Left renal cortex interstitium (tissue), 4 donors: ENCODE measurements at regions not wholly inside any gene's neighbourhood (a gene's known extent, or its start where the extent isn't known, plus 50 kb on each side); places are given as distances from the start of the nearest gene placed in this dataset.
A peak's percentile ranks its signal among the peaks of the same experiment; 100 is the strongest.
"Not testable (repeated sequence)": the region's sequence is repeated elsewhere in the genome, so short reads cannot be mapped to it uniquely, and the experiment has no call there.

Experiments
- DNase-seq, 4 donors: peaks; one replicate each; pipeline ENCODE4 v3.0.0-alpha.2; 2013; ENCODE audit warnings: low read depth in 4 of 4, low spot score in 2 of 4, missing footprints in 1 of 4

DNA sequence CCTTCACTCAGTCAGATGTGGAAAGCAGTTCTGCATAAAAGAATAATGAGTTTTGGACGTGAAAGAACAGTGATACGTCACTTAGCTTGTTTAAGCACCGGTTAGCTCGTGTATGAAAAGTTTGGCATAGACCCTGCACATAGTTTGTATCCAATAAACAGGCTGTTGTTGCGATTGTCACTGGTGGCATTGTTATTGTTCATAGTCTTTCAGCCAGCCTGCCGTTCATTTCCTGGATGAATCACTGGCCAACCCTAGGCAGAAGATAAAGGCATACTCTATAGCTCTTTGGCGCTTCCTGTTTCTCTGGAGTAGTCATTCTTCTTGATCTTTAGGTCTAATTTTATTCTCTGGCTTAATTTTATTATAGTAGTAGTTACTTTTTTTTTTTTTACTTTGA lies 57.8 kb upstream of the ANKRD30A start:
- DNase-seq: no peak

DNA sequence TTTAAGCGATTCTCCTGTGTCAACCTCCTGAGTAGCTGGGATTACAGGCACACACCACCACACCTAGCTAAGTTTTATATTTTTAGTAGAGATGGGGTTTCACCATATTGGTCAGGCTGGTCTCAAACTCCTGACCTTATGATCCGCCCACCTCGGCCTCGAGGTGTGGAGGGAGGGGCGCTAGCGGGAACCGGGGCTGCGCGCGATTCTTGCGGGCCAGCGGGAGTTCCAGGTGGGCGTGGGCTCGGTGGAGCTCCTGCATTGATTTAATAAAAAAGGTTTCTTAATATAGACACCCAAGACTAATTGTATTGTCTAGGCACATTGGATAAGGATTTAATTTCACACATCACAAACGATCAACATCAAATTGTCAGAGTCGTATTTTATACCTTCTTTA lies 63.1 kb upstream of the ANKRD30A start:
- DNase-seq: not testable (repeated sequence)

DNA sequence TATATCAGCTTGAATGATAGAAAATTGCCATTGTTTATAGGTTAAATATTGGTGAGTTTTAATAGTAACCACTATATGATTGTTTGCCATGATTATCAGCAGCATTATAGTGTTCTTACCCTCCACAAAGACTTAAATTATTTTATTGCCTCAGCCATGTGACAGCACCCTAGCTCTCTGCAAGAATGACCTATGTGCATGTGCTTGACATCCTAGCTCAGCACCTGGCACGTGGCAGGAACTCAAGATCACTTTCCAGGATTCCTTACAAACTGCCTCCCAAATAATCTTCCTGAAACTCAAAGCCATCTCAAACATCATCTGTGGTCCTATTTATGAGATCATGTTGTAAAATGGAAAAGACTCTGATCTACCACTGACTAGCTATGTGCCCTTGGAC lies 68.1 kb upstream of the ANKRD30A start:
- DNase-seq: no peak

DNA sequence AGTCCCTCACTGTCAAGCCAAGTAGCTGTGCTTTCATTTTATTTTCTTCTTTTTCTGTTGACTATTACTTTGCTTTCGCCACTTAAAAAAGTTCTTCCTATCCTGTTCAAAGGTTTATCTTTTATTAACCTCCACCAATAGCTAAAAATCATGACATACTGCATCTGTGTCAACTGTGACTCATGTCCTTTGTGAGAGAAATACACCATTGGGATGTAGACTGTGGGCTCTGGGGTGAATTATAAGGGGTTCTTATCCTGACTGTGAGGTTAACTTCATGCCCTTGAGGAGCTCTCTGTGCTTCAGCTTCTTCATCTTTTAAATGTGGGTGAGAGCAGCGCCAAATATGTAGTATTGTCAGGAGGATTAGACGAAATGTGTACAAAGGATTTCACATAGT lies 71.9 kb upstream of the ANKRD30A start:
- DNase-seq: no peak

DNA sequence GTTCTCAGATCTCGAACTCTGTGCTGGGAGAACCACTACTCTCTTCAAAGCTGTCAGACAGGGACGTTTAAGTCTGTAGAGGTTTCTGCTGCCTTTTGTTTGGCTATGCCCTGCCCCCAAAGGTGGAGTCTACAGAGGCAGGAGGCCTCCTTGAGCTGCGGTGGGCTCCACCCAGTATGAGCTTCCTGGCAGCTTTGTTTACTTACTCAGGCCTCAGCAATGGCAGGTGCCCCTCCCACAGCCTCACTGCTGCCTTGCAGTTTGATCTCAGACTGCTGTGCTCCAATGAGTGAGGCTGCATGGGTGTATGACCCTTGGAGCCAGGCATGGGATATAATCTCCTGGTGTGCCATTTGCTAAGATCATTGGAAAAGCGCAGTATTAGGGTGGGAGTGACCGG lies 75.4 kb upstream of the ANKRD30A start:
- DNase-seq: not testable (repeated sequence)

DNA sequence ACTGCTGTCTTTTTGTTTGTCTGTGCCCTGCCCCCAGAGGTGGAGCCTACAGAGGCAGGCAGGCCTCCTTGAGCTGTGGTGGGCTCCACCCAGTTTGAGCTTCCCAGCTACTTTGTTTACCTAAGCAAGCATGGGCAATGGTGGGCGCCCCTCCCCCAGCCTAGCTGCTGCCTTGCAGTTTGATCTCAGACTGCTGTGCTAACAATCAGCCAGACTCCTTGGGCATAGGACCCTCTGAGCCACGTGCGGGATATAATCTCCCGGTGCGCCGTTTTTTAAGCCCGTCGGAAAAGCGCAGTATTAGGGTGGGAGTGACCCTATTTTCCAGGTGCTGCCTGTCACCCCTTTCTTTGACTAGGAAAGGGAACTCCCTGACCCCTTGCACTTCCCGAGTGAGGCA lies 81.1 kb upstream of the ANKRD30A start:
- not testable (repeated sequence) for DNase-seq

DNA sequence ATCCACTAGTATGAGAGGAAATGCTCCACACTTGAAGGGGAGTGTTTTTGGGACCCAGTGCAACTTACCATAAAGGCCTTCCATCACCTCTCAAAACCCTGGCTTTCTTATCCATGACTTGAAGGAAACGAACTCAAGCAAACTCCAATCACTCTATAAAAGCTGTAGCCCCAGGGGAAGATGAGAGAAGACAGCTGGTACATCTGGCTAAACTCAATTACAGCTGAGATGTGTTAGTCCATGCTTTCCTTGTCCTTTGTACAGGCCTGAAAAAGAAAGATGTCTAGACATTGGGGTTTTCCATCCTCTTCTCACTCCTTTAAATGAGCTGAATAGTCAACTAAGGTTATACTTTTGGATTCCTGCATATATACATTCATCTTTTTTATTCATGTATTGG lies 89.5 kb upstream of the ANKRD30A start:
- DNase-seq: no peak

DNA sequence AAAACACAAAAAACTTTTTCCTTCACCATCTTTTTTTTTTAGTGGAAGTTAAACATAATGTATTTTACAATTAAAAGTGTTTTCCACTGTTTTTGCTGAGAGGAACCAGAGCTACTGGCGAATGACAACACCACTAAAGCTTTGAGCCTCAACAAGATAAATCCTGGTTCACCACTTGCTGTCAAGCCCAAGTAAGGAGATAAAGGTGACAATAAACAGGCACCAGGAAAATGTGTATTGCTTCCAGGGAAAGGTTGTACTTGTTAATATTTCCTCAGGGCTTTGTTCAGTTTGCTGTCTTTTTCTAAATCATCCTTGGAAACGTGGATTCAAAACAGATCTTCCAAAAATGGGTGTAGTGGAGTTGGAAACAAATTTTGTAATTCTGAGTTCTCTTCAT lies 109.9 kb upstream of the ANKRD30A start:
- DNase-seq: no peak

DNA sequence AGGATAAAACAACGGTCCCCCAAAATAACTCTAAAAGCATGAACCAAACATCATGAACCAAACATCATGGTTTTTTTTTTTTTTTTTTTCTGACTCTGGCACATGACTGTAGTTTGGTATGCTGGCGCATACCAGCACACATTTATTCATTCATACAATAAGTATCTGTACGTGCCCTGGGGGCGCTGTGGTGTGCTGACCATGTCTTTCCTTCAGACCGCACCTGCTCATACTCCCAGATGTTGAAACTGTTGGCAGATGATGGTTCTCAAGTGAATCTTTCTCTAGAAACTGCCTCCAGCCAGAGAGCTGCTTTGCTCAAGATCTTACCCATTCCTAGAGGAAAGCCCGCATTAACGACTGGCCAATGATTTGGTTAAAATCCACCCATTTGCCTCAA lies 114.7 kb upstream of the ANKRD30A start:
- no peak for DNase-seq

DNA sequence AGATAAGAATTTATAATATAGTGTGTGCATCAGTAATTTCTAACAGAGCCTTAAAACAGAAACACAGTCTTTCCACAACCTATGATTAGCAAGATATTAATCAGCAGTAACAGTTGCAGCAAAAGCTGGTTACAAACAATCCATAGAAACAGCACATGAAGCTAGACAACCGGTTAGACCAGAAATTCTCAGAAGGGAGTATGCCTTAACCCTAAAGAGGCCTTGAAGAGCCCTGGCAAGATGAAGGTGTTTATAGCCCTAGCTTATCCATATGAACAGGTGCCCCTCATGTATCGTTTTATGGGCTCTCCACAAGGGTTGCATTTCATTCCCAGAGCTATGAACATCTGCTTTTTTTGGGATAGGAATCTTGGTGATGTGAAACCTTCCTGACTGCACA lies 117.1 kb upstream of the ANKRD30A start:
- DNase-seq: not testable (repeated sequence)

DNA sequence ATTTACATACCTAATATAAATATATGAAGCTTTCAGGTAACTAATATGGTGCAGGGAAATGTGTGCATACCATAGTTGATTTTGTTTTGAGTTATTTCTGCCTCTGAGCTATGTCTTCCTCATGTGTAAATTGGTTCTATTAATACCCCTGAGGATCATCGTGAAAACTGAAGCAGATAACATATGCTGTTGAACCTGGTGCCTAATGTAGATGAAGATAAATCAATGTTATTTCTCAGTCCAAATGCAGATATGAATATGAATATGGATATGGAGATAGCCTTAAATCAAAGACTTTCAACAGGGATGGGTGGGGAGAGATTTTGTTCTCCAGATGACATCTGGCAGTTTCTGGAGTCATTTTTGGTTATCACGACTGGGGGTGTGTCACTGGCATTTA lies 122.3 kb upstream of the ANKRD30A start:
- no peak for DNase-seq

DNA sequence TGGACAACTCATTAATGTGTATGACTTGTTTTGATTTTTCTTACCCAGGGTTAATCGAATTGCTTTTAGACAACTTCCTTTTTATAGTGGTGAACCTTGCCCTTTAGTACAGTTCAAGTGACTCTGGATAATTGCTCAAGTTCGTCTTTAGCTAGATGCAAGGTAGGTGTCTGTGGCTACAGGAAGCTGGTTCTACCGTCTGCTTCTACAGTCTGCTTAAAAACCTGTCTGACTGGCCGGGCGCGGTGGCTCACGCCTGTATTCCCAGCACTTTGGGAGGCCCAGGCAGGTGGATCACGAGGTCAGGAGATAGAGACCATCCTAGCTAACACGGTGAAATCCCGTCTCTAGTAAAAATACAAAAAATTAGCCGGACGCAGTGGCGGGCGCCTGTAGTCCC lies 129.6 kb upstream of the ANKRD30A start:
- DNase-seq: not testable (repeated sequence)

DNA sequence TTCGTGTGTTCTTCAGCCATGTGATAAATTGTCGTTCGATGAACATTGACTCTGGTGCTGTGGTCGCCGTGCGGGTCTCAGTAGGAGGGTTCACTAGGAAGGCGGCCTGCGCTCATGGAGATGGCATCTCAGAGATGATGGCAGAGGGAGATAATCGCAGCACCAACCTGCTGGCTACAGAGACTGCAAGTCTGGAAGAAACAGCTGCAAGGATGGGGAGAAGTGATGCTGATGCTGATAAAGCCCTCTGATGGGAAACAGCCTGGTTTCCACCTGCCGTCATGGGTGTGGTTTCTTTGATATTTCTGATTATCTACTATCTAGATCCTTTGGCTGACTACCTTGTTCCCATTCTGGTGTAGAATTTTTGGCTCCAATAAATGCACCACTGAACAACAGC lies 130.5 kb upstream of the ANKRD30A start:
- DNase-seq: no peak

DNA sequence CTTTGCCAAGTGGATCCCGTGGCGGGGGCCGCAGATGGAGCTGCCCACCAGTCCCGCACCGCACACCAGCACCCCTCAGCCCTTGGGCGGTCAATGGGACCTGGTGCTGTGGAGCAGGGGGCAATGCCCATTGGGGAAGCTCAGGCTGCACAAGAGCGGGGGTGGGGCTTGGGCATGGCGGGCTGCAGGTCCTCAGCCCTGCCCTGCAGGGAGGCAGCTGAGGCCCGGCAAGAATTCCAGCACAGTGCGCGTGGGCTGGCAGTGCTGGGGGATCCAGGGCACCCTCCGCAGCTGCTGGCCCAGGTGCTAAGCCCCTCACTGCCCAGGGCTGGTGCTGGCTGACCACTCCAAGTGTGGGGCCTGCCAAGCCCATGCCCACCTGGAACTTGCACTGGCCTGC lies 136.2 kb upstream of the ANKRD30A start:
- DNase-seq: no peak

DNA sequence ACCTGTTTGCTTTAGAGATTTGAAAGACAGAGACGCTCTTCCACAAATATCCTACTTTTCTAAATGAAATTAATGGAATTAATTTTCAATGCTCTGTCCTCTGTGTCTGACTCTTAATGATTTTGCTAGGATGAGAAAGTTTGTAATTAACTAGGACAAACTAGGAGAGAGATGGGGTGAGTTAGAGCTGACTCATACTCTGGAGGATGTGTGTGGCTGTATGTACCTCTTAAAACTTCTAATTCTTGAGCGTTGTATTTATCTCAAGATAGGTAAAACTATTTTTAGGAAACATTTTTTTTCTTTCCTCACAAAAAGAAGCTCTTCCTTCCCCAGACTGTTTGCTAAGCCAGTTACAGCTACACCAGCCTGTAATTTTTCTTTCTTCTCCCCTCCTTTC lies 178.8 kb upstream of the ANKRD30A start:
- DNase-seq: no peak

DNA sequence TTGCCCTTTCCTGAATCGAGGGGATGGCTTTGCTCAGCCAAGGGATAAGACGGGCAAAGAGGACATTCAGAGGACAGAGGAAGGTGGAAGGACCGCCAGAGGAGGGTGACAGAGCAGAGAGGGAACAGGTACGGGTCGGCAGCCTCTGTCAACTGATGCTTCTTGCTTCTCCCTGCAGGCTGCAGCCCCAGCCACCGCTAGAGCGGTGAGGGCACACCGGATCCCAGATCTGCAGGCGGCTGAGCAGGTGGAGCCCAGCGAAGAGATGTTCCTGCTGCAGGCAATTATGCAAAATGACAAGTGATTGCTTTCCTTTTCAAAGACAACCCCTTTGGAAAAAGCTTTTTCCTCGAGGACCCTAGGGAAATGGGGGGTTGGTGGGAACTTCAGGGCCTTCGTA lies 181.9 kb upstream of the ANKRD30A start:
- no peak for DNase-seq

DNA sequence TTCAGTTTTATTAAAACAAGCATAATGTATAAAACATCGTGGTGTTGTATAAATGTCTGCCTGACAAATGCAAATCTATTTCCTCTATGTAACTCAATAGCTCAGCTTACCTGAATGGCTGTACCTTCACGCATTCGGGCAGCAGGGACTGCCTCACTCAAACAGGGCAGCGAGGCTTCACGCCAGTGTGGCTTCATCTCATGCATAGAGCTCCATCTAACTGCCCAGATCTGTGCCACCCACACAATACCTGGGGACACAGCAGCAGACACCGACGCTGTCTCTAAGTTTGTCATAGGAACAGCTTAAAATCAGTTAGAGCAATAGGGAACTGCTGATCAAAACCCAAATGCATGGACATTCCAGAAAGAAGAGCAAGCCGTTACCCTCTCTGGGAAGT lies 182.8 kb upstream of the ANKRD30A start:
- DNase-seq: no peak

DNA sequence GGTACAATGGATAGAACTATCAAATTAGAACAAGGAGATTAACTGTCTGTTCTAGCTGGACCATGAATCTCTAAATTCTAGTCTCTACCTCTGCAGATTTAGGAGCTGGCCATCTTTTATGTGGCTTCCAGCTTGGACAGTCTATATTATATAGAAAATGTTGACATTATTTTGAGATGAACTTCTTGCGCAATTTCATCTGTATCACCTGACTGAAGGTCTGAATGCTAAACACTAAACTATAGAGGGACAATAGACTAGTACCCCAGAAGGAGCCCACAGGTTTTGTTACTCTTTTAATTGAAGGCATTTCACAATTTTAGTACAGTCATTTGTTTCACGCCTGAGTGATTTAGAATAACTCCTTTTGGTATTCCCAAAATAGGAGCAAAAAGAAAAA lies 222.4 kb upstream of the ANKRD30A start:
- no peak for DNase-seq

DNA sequence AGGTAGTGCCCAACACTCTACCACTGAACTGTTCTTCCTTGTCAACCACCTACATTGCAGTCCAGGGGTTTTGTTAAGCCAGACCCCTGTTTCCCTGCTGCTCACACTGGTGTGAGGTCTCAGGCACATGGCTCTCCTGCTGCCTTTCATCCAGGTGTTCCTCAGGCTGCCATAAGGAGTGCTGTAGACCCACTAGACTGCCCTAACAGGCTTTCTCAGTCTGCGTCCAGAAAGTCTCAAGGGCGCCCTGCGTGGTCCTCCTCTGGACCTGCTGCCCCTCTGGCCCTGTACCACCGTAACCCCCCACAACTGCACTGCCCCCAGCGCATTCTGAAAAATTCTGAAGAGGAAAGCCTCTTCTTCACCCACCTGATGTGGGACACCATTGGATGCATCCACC lies 225.7 kb upstream of the ANKRD30A start:
- DNase-seq: no peak

DNA sequence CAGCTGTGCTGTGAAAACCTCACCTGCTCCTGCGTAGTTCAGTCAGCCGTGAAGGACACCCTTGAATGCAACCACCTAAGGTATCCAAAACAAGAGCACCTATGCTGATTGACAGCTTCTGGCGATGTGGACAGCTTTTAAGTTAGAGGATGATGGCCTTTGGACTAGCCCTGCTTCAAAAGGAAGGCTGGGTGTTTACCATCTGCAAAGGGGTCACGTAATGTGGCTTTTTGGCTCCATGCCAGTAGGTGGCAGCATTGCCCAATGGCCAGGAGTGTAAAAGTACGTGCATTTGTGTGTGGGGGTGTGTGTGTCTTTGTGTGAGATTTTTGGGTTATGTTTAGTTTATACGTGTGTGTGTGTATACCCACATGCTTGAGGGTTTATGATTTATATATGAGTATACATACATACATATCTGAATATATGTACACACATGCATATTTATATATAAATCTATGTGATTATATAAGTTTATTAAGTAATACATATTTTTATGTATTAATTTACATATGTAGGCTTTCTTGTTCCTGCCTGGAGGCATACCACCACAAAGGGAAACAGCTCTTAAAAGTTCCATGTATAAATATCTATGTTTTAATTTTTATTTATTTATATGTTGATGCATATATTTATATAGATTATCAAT lies 236.3 kb upstream of the ANKRD30A start:
- peak in 3 of 4 donors; percentile 23 to 49 (median 26) for DNase-seq

DNA sequence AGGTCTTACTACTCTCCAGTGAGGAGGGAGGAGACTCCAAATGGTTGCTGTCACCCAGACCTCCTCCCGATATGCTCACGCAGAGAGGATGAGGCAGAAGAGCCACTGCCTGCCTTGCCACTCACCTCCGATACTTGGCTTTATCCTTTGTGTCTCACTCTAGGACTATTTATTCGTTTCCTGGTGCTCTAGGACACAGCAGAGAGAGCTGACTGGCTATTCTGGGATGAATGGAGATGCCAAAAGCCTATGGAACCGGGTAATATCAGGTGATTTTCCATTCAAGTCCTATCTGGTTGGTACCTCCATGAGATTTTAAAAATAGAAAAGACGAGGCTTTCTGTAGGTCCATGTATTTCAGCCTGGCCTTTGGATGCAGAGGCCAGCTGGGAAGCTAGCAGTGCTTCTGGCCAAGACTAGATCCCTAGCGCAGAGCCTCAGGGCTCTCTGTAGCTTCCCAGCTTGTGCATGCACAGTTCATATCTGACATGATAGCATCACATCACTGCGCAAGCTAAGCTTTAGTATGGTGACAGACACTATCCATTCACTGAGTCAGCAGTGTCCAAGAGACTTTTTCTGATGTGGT lies 239.0 kb upstream of the ANKRD30A start:
- no peak for DNase-seq

DNA sequence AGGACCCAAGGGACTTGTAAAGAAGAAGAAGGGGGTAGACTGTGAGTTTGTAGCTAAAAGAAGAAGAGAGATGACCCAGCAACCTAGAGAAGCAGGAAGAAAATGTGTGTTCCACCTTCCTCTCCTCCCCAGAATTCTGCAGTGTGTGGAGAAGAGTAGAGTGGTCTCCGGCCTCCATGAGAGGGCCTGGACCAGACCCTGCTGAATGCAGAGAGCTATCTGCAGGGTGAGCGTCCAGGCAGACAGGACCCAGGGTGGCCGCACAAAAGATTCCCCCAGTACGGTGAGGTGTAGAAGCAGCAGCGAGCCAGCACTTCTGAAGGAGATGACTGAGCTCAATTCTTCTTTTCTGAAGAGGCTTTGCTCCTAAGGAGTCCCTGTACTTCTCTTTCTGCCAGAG lies 239.7 kb upstream of the ANKRD30A start:
- DNase-seq: no peak

DNA sequence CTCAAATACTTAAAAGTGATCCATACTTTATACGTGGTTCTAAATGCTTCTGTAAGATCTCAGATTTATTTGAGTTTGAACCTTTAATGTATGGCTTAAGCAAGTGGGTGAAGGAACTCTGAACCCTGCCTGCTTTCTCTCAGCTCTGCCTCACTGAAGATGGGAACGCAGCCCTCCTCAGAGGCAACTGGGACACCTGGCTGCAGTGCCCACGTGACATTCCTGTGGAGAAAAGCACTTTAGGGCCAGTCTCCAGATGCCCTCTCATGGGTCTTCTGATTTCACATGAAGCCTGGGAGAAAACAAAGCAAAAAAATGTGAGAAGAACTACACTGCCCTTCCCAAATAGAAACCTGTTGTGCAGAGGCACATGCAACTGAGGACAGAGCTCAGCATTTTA lies 242.6 kb upstream of the ANKRD30A start:
- no peak for DNase-seq
